Stimulated activated naive CD4-positive, alpha-beta T cell treated with Interleukin-2 at 50 U/mL for 16 hours (primary cell): ENCODE measurements at regions not wholly inside any gene's neighbourhood (a gene's known extent, or its start where the extent isn't known, plus 50 kb on each side); places are given as distances from the start of the nearest gene placed in this dataset.

ENCODE experiments used
- DNase-seq: peaks from one replicate; lab custom pipeline; 2025; lab: John Stamatoyannopoulos, UW

DNA sequence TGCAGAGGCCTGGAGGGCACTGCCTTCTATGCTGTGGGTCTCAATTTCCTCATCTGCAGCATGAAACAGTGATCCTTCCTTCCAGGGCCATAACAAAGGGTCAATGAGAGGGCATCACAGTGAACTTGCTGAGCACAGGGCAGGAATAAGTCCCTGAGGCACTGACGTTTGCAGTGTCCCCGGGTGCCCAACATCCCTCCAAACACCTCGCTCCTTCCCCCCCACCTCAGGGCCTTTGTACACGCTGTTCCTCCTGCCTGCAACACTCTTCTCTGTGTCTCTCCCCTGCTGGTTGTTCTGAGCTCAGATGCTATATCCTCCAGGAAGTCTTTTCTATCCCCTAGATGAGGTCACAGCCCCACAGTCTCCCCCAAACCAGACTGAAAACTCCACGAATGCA lies 59.7 kb upstream of the TCF20 start:
- no peak for DNase-seq

GRCh38 chr22:42329504-42329903 lies 59.1 kb upstream of the TCF20 start:
- DNase-seq, result no peak

DNA sequence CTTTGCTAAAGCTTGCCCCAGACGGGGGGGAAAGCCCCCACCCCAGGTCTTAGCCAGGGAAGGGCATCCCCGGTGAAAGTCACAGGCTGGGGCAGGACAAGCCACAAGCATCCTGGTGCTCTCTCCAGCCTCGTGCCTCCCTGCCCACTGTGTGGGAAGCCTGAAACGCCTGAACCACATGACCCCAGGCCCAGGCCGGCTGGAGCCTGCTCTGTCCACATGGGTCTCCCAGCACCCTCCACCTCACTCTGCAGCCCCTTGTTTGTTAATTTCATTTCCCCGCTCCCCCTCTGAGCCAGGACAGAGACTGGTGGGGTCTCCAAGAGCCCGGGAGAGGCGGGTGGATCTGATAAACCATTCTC lies 58.3 kb upstream of the TCF20 start:
- no peak for DNase-seq

DNA sequence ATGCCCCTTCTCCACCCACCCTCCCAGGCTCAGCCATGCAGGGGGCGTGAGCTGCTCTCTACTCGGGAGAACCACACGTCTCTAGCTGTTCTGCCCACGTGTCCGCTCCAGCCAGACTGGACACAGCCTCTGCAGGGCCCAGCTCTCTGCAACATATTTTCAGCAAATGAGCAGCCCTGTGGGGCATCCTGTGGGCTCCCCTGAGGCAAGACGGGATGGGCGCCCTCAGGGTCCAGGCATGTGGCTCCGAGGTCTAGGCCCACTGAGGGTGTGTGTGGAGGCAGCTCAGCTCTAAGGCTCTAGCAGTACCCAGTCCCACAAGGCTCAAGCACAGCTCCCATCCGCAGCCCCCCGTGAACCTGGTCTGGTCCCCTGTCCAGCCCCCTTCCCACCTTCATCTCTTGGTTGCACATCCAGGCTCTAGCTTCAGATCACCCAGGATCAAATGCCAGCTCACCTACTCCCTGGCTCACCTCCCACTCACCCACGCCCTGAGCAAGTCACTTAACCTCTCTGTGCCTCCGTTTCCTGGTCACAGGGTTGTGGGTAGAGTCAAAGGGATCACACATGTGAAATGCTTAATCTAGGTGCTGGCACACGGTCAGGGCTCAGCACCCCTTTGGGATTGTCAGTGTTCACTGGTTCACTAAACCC lies 57.8 kb upstream of the TCF20 start:
- DNase-seq, result peak; percentile 10

DNA sequence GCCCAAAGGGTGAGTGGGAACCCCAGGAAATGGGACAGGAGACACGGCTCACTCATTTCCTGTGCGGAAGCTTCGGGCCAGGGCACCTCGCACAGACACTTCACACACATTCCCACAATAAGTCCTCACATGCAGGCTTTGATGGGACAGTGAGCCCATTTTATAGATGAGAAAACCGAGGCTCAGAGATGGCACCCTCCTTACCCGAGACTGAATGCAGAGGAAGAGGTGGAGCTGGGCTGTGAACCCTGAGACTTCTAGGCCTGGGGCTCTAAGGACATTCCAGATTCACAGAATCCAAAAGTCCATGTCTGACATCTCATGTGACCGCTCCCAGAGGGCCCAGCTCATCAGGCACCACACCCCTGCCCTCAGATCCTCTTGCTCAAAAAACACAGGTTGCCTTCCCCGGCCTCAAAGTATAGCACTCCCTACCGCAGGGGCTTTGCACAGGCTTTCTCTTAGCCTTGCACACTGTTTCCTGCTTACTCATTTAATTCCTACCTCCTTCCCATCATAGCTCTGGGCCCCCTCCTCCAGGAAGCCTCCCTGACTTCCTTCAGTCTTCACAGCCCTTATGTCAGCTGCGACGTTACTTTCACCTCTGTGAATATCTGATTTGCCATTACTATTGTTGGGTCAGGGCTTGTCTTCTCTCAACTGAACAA lies 57.1 kb upstream of the TCF20 start:
- DNase-seq, result no peak

GRCh38 chr22:42326801-42327200 lies 56.3 kb upstream of the TCF20 start:
- no peak for DNase-seq

GRCh38 chr22:42326301-42326700 lies 55.8 kb upstream of the TCF20 start:
- DNase-seq, result no peak

DNA sequence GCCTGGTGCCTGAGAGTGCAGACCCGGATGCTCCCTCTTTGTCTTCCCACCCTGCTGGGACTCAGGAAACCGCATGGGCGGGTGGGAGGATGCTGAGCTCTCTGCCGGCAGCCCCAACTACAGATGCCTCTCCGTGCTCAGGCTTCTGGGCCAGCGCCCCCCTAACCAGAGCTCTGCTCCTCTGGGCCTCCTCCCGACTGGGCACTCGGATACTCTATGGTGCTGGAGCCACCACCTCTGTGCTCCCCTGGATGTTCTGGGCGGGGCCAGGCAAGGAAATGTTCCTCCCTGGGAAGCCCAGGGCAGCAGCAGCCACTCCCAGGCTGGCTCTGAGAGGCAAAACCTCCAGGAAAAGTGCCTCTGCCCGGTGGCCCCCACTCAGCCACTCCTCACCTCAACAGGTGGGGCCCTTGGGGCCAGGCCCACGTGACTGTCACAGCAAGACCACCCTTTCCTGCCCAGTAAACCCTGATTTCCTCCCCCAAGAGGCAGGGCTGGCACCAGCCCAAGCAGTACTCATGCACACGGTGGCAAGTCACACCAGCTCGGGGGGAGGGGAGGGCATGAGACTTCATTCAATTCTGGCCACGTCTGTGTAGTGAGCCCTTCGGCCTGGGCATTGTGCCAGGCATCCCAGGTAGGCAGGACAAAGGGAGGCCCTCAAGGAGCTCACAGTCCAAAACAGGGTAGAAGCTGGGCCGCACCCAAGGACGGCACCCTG lies 54.7 kb upstream of the TCF20 start:
- no peak for DNase-seq

DNA sequence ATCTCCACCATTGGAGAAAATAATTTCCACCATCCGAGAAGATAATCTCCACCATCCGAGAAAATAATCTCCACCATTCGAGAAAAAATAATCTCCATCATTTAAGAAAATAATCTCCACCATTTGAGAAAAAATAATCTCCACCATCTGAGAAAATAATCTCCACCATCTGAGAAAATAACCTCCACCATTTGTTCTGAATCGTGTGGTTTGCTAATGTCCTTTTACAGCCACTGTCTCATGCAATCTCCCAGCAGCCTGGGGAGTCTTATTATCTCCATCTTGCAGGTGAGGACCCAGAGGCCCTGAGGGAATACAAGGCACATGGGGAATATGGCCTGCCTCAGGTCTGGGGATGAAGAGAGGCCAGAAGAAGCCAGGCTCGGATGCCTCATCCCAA lies 54.1 kb upstream of the TCF20 start:
- DNase-seq, result no peak

DNA sequence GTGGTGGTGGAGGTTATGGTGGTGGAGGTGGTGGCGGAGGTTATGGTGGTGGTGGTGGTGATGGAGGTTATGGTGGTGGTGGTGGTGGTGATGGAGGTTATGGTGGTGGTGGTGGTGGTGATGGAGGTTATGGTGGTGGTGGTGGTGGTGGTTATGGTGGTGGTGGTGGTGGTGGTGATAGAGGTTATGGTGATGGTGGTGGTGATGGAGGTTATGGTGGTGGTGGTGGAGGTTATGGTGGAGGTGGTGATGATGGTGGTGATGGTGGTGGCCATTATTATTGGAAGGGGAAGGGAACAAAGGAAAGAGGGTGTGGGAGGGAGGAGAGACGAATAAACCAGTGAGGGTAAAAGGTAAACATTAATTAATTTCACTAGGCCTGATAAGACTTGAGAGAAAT lies 53.5 kb upstream of the TCF20 start:
- DNase-seq, result no peak

DNA sequence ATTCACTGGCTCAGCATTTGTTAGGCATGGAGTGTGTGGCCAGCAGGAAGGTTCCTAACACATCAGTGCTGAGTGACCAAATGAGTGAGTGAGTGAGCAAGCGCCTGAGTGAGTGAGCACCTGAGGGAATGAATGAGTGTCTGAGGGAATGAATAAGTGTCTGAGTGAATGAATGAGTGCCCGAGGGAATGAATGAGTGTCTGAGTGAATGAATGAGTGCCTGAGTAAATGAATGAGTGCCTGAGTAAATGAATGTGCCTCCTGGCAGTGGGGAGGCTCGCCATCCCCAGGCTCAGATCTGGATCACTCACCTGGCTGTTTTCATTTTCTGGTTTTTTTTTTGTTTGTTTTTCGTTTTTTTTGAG lies 52.1 kb upstream of the TCF20 start:
- DNase-seq, result no peak

- DNase-seq, result no peak
Measured at GRCh38 chr22:42321908-42322561, 51.6 kb upstream of the TCF20 start.

GRCh38 chr22:42320443-42321416 lies 50.3 kb upstream of the TCF20 start:
- DNase-seq, result no peak
